ENCODE measurements at regions not wholly inside any gene's neighbourhood (a gene's known extent, or its start where the extent isn't known, plus 50 kb on each side); places are given as distances from the start of the nearest gene placed in this dataset.

DNA sequence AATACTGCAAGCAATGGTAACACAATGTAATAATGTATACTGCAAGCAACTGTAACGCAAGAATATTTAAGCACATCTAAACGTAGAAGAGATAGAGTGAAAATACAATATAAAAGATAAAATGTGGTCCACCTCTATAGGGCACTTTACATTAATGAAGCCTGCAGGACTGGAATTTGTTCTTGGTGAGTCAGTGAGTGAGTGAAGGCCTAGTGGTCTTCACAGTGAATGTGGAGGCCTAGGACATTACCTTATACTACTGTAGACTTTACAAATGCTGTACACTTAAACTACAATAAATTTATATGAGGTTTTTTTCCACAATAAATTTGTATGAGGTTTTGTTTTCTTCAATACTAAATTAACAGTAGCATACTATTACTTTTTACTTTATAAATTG is 287.4 kb upstream of the SNX7 start:
- DNase-seq: no peak

DNA sequence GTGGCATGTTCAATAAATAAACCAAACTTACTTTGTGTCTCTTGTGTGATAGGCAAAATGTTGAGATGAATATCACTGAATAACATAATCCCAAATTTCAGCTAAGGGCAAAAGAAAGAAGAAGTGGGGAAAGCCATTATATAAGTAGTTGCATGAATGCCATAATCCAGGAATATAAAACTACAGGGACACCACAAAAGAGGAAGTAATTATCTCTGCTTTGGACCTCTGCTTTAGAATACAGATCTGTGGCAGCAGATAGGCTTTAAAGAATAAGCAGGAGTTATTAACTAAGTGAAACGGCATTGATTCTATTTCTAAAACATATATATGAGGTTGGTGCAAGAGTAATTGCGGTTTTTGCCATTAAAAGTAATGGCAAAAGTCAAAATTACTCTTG is 288.5 kb upstream of the SNX7 start:
- DNase-seq: no peak

DNA sequence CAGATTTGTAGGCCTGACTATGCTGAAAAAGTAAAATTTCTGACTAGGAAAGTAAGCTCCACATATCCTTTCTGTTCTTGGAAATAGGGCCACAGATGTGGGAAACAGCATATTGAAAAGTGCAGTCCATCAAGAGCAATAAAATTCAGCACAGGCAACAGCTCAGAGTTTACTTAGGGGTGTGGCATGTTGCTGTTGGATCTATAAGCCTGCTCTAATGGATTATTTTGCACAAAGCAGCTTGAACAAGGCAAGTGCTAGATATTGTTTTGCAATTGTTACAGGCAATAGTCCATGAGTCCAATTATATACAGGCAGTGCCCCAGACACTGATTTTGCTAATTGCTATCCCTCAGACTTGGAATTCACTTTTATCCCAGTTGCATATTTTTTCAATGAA is 289.8 kb upstream of the SNX7 start:
- DNase-seq: no peak

DNA sequence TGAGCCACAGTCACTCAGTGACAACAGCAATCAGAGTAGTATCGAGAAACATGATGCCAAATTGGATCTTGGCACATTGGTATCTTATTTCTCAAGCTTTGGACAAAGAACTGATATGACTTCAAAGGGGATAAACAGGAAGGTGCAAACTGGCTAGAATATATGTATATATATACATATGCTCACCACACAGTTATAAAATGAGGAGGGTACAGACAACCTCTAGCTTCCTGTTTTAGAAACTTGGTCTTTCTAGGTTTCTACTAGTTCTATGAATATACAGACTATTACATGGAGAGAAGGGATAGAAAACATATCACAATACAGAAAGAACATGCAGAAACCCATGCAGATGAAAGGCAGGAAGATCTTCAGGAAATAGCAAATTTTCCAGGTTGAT is 292.1 kb upstream of the SNX7 start:
- no peak for DNase-seq

DNA sequence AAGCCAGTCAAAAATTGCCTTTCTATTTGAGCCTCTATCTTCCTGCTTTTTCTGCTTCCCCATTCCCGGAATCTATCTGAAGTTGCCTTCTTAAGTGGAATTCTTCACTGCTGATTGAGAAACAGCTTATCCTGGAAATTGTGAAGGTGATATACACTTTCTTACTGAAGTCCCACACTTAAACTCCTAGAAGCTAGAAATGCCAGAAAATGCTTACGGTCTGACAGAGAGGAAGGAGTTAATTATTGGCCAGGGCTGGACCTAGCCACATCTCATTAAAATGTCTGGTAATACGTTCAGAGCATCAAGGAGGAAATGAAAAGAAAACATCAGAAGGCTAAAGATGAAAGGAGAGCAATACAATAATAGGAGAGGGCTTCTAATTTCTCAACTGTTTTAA is 292.5 kb upstream of the SNX7 start:
- DNase-seq: no peak

DNA sequence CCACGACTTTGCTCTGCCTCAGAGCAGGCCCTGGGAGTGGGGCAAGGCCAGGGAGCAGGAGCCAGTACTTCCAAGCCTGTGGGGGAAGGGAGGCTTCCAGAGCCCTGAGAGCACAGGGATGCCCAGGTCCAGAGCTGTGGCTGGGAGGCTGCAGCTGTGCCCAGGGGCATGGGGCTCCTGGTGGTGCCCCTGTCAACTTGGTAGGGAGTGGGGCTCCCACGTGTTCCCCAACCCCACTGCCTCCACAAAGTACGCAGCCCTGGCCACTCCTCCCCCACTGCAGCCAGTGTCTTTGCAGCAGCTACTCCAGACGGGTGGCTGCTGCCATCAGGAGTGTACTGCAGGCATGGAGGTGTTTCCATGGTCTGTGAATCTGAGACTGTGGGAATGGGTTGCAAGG is 294.1 kb upstream of the SNX7 start:
- no peak for DNase-seq

DNA sequence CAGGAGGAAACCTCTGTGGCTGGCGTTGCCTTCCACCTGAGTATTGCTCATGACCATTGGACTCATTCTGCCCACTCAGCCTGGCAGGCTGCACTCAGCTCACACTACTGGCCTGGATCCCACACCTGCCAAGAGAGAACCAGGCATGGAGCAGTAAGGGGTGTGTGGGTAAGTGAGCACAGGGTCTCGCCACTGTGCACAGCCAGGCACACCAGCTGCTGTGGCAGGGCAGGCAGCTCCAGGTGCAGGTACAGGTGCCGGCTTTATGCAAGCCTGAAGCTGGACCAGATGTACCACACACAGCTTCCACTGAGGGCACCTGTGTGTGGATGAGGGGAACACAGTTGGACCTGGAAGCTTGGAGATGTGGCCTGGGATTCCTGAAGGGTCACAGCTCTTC is 295.2 kb upstream of the SNX7 start:
- no peak for DNase-seq

DNA sequence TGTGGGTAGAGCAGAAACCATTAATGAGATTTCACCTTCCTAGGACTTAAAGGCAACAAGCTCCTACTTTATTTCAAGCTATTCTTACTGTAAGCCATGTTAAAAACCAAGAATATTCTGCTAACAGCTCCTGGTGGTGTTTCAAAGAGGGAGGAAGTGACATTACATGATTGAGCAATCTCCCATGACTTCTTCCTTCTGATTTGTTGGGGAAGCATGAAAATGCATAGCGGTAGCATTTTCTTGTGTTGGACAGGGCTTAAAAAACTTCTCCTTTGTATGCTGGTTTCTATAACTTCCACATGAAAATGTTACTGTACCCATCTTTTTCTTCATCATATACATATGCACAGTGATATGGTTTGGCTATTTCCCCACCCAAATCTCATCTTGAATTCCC is 297.0 kb upstream of the SNX7 start:
- DNase-seq: no peak

DNA sequence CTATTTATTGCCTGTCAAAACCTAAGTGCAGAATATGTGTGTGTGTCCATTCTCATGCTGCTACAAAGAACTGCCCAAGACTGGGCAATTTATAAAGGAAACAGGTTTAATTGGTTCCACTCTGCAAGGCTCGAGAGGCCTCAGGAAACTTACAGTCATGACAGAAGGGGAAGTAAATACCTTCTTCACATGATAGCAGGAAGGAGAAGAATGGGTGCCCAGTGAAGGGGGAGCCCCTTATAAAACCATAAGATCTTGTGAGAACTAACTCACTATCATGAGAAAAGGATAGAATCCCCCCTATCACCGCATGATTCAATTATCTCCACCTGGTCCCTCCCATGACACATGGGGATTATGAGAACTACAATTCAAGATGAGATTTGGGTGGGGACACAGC is 300.7 kb upstream of the SNX7 start:
- DNase-seq: no peak

DNA sequence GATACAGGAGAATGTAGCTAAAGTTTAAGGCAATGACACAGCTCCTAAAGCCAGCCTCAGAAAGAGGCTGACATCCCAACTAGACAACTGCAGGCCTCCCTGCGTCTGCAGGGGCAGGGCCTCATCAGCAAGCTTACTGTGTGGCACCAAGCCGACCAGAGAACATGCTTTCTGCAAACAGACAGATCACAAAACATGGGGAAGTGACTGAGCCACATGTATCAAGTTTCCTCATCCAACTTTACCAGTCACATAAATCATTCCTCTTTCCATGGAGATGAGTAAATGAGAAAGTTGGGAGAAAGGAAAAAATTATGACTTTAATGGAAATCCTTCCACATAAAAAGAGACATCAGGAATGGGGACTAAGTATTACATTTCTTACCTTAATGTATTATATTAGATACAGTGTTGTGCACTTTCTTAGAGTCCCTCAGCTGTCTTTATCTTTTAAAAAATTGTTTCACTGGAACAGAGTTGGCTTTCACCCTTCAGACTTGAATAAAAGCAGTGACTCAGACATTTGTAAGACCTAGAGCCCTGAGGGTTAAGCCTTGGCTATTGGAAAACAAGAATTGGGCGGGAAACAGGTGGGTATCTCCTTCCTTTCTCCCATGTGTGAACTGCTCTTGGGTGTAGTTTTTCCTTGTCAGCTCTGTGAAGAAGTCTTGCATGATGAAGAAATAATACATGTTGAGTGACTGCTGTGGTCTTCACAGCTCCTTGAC is 305.7 kb upstream of the SNX7 start:
- DNase-seq: no peak

DNA sequence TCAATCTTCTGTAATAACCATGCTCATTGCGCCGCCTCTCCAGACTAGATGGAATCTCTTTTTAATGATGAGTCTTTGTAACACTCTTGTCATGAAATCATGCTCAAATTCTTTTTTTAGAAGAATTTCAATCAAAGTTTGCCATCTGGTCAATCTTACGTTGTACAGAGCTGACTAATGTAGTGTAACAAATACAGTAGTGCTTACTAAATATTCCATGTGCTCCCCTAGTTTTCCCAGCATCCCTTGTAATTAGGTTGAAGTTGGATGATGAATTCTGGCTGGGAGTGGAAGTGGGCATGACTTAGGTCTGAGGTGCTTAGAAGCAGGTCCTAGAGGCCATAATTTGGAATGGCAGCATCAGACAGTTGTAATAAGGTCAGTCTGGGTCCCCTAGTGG is 309.1 kb upstream of the SNX7 start:
- DNase-seq: no peak

DNA sequence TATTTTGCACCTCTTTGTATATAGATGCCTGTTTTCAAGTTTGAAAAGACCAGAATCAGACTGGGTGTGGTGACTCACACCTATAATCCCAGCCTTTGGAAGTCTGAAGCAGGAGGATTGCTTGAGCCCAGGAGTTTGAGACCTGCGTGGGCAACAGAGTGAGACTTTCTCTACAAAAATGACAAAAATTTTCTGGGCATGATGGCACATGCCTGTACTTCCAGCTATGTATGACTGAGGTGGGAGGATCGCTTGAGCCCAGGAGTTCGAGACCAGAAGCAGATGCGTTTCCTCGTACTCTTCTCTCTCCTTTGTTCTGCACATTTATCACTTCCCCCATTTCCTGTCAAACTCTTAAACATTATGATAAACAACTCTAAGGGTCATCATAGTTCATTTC is 310.0 kb upstream of the SNX7 start:
- no peak for DNase-seq

DNA sequence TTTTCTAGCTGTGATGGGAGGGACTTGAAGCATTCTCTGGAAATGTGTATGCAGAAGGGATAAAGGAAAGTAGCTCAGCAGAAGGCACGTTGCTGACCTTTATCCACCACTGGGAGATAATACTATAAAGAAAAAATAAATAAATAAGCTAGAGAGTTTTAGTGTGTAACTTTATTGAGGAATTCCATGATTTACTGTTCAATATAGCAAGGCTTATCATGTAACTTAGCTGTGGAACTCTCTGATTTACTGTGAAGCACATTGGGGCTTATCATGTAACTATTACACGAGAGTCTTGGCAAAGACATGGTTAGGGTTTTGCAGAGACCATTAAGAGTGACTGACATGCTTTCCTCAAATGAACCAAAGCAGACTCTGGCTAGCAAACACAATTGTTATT is 316.1 kb upstream of the SNX7 start:
- no peak for DNase-seq

DNA sequence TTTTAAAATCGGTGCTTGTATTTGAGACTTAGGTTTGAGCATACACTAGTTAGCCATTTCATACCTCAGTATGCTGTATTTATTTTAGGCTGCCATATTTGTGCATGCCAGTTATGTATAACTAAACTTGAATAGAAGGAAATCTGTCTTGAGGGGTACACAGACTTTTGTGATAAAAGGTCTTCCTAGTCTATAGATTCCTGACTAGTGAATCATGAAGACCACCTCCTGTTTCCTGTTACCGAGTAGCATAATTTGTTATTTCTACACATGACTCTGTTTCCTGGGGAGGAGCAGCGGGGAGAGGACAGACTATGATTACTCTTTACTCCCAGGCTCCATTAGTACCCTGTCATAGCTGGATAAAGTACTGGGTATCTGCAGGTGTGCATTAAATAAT is 316.8 kb upstream of the SNX7 start:
- DNase-seq: no peak

DNA sequence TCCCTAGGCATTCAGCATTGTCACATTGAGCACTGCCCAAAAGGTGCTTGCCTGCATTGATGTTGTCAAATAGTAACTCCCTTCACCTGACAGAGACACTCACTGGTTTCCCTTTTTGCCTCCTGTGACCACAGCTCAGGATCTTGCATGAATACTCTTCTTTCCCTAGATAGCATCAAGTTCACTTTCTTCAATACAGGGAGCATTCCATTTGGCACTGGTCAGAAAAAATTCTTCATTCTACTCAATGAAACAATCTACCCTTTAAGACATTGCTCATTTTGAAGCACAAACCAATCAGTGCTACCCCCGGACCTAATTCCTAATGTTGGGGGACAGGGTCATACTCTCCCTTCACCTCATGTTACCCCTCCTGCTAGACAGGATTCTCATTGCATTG is 319.0 kb upstream of the SNX7 start:
- no peak for DNase-seq

DNA sequence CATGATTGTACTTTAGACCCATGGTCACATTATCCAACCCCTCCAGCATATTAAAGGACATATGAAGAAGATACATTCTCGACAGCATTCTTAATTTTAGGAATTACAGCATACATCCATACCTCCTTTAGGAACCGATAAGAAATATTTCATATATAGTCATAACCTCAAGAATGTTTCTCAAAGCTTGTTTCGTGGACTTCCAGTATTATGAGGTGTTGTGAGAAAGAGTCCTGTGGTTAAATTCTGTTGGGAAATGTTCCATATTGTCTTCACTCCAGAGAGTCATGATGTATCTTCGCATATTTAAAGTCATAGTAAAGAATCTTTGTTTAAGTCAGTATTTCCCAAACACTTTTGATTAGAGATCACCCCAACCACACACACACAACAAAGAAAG is 321.0 kb upstream of the SNX7 start:
- DNase-seq: no peak

DNA sequence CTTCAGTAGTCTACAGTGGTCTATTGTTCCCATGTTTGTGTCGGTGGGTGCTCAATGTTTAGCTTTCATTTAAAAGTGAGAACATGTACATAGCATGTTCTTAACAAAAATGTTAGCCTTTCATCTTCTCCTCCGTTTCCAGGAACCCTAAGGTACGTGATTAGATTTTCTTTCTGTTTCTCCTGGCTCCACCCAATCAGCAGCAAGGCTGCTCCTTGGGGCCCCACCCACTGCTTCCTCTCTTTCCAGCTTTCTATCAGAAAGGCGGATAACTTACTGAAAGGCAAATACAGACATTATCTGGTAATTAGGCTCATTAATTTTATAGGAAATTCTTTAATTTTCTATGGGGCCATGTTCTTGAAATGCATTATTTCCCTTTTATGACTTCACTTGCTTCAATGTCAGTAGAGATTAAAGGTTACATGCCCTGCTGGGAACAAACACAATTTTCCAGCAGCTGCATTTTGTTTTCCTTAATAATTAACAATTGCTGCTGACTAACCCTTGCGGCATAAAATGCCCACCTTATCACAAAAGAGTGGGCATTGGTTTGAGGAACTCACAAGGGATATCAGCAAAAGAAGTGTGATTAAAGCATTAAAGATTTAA is 324.9 kb upstream of the SNX7 start:
- DNase-seq: no peak

DNA sequence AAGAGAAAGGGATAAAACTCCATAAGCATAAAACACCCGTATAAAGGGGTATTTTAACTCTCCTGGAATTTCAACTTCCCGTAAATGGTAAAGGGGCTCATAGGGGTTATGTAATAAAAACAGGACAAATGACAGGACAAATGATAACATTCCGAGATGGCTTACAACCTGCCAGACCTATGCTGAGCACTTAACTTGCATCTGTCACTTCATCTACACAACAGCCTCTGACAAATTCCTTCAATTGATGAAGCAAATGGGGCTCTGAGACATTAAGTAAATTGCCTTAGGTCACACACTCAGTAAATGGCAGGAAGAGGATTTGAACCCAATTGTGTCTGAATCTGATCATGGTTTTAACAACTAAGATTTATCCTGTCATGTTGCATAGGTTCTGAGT is 327.6 kb upstream of the SNX7 start:
- no peak for DNase-seq

DNA sequence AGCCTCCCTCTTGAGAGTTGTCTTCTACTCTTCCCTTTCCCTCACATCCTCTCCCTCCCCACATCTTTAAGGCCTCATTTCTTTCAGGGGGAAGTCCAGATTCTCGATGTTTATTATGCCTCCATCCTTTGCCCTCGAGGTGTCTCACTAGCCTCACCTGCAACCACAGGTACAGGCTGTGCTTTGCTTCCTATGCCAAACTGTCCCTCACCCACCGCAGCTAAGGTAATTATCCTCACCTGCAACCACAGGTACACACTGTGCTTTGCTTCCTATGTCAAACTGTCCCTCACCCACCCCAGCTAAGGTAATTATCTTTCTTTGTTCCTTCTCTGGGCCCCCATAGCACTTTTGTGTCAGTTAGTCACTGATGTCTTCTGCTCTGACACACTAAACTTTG is 328.1 kb upstream of the SNX7 start:
- no peak for DNase-seq

DNA sequence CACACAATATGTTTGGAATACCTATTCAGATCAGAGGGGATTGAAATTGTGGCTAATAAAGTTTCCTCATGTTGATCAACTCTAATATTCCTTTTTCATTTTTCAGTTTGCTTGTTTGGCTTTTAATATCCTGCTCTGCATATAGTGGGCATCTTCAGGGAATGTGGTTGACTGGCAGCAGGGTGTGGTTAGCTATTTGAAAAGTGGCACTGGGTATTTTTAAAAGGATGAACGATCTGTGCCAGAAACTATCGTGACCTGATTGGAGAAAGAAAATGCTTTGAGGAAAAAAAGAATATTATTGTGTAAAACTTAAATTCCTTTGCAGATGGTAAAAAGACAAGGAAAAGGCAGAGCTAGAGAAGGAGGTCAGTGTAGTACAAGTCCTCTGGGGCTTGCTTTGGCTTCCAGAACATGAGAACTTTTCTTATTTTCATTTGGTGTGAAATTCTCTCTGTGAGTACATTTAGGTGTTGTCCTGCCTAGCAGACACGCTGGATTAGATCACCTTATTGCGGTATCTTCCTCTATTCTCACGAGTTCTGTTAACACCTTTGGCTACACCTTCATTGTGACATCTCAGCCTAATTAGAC is 329.7 kb upstream of the SNX7 start:
- no peak for DNase-seq

DNA sequence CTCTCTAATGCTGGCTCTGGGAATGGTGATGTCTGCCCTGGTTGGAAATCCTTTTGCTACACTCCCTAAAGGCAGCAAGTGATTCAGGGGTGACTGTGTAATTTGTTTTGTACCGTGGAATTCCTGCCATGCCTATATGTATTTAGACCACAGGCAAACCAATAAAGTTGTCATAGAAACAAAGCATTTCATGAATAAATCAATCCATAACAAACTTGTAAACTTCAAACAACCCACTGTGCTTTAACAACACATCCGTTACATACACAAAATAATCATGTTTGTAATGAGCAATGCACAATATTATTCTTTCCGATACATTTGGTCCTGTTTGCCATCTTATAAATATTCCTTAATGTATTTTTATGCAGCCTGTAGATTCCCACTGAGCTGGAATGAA is 330.3 kb upstream of the SNX7 start:
- DNase-seq: no peak

DNA sequence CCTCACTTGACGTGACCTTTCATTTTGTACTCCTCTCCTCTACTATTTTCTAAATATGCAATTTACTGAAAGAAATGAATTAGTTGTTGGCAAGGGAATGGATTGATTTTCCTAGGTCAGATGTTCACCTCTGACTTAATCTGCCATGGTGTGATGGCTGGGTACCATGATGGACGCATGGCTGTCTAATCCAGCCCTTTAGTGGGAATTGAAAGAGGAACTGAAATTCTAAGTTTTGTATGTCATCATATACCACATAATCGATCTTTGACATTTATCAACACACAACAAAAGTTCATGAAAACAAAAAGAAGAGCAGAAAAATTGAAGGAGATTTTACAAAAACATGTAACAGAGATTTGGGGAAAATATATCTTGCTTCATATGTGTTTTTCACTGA is 331.3 kb upstream of the SNX7 start:
- no peak for DNase-seq

DNA sequence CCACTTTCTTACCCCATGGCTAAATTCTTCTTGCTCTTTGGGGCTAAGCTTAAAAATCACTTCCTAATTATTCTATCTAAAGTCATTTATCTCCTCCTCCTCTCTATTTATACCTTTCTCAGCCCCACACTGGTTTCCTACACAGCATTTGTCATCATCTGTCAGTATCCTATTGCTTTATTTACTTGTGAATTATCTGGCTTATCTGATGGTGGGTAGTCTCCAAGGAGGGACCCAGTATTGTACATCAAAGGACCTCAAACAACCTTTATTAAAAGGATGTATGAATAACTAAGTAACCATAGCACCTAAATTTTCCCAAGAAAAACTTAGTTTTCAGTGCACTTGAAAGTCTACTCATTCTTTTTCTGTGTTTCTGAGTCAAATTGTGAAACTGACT is 332.7 kb upstream of the SNX7 start:
- no peak for DNase-seq

DNA sequence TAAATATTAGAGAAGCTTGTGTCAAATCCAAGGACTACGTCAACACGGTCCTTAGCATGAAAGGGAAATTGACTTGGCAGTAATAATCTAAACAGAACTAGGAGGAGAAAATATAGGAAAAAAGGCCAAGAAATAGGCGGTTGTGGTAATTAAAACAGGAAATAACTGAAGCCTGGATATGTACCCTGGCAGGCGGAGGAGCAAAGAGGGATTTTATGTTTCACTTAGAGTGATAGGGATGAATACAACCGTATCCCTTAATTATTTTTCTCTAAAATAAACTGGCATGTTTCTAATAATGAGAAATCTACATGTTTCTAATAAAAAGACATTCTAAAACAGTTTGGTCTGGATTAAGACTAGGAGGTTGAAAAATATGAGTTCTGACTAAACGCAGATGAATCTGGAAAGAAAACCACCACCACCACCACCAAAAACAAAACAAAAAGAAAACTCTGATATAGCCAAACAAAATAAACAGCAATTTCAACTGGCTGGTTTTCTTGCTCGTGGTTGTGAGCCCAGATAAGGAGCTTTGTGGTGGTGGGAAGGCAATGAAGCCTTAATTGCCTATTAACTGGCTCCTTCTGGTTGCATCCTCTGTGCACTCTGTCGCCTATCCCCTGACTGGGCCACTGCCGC is 334.2 kb upstream of the SNX7 start:
- no peak for DNase-seq

All from activated CD4-positive, alpha-beta T cell treated with anti-CD3 and anti-CD28 coated beads, Interleukin-10, Interleukin-2, amounts not matched to agents 100 ng/mL and 50 ng/mL, durations not matched to agents 16 hours and 8 hours (primary cell).